HG03558 (cell line): ENCODE measurements at regions not wholly inside any gene's neighbourhood (a gene's known extent, or its start where the extent isn't known, plus 50 kb on each side); places are given as distances from the start of the nearest gene placed in this dataset.
"Not testable (repeated sequence)": the region's sequence is repeated elsewhere in the genome, so short reads cannot be mapped to it uniquely, and the experiment has no call there.

Experiments
- ATAC-seq: cut with Tn5 transposase; IDR thresholded peaks from one replicate; pipeline ENCODE4 v1.9.1; 2021; ENCODE audit warnings: moderate number of reproducible peaks; ENCODE audit not compliant: unreplicated experiment; ENCODE audit errors: extremely low read depth

DNA sequence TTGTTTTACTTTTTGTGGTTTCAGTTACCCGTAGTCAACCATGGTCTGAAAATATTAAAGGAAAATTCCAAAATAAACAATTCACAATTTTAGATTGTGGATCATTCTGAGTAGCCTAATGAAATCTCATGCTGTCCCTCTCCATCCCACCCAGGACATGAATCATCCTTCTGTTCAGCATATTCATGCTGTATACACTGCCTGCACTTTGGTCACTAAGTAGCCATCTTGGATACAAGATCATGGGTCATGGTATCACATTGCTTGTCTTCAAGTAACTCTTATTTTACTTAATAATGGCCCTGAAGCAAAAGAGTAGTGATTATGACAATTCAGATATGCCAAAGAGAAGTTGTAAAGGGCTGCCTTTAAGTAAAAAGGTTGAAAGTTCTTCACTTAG, 536.5 kb upstream of the ACO1 start:
- ATAC-seq: no peak

DNA sequence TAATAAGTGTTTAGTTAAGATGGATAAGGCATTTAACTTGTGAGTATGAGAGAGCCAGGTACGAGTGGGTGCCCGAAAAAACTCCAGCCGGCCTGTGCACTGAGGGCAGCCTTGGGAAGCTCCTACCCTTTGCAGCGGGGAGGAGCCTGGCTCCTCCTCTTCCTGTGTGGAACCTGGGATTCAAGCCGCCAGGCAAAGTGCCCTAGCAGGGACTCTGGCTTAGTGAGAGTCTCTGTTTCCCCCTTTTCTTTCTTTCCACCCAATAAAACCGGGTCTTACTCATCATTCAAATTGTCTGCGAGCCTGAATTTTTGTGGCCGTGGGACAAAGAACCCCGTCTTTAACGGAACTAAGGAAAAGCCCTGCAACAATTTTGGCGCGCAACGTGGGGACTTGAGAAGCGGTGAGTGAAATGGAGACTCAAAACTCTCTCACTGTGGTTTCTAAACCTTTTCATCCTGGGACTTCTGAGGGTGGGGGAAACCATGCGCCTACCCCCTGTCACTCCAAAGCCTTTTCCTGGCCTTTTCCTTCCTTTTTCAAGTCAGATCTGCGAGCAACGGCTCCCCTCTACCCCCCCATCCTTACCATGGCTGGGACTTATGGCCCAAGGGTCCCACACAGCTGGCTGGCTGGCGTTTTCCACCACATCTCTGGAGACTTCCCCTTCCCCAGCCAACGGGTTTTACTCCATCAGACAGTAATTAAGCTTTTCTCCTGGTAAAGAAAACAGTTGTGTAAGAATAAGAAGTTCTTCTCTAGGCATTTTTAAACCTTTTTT, 535.7 kb upstream of the ACO1 start:
- no peak for ATAC-seq

DNA sequence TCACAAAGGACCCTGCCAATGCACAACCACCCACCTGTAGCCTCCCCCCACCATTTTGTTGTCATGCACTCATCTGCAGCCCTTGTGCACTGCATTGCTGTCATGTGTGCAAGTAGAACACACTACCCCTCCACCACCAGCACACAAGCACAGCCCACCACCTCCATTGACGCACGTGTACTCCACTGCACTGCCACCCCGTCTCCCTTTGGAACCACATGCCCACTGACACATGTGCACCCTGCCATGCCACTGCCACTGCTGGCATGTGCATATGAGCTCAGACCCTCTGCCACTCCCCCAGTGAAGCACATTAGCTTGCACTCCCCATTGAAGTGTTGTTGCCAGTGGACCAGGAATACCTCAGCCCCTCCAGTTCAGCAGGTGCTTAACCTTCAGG, 530.3 kb upstream of the ACO1 start:
- no peak for ATAC-seq

DNA sequence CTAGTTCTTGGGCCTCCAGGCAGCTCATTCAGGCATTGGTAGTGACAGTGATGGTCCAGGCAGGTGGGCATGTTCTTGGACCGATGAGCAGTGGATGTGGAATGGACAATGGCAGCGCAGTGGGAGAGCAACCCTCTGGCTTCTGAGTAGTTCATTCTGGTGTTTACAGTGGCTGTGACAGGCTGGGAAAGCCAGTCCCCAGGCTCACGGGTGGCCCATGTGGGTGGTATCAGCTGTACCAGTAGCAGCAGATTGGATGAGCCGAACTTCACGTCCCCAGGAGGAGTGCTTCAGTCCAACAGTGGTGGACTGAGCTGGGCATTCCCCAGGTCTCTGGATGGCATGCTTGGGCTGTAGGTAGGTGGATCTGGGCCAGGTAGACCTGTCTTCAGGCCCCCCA, 515.6 kb upstream of the ACO1 start:
- ATAC-seq: no peak

DNA sequence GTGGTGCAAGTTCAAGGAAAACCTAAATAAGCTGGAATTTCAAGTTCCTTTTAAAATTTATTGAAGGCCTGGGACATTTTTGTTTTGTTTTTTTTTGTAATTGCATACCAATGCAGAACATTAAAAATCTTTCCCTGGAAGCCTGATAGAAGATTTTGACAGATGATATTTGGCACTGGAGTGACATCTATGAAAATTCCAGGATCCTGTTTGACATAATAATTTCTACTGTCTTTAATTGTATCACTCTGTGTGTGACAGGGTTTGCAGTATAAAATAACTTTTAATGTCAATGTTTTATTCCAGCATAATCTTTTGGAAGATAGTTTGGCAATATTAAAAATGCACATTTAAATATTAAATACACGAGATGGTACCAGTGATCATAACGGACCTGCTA, 514.2 kb upstream of the ACO1 start:
- no peak for ATAC-seq

DNA sequence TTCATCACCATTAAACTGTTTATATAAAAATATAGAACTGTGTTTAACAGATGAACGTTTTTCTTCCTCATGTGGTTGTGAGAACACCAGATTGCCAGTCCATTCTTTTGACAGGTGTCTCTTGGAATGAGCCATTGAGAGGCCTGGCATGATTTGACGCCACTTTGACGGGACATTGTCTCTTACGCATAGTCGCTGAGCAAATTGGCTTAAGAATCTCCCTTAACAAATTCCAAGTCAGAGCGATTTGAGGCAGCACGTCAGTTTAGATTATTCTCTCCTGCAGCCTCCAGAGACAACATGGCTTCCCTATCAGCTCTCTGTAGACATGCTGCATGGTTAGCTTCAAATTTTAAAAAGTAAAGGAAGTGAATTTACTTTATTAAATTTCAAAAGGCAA, 510.7 kb upstream of the ACO1 start:
- no peak for ATAC-seq

DNA sequence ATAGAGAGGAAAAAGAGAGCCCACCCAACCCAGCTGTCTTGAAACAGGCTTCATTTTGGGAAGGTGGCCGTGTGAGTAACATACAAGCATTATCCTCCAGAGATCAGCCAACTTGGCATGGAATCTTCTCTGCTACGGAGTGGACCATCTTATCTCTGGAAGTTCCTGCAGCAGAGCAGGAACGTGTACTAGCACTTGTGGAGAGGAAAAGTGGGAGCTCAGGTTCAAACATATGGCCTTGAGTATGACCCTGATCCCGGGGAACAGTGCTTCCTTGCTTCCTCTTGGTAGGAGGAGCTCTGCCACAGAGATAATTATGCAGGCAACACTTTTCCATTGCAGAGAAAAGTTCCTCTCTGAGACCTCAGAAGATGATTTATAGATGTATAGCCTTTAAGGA, 490.4 kb upstream of the ACO1 start:
- ATAC-seq: no peak

DNA sequence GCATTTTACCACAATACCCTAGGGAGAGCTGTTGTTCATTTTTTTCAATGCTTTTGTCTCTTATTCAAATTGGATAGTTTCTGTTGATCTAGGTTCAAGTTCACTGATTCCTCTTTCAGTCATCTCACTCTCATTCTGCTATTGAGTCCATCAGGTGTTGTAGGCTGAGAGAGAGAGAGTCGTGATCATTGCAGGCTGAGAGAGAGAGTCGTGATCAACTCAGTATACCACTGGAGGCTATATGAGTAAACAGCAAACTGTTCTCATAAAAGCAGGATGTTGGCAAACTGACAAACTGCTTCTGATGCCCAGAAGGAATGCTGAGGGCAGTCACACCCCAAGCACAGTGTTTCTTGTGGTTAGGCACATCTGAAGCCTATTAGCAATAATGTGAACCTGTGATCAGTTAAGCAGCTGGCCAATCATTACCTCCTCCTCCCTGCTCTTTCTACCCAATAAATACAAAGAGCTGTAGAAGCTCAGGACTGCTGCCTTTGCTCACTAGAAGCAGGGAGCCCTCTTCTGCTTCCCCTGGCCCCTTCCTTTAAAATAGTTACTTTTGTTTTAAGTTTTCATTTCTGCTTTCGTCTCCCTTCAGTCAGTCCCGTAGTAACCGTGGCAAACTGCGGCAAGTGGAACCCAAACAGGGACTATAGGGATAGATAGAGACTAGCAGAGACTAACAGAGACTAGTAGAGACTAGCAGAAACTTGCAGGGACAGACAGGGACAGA, 476.1 kb upstream of the ACO1 start:
- peak; percentile 77 for ATAC-seq

DNA sequence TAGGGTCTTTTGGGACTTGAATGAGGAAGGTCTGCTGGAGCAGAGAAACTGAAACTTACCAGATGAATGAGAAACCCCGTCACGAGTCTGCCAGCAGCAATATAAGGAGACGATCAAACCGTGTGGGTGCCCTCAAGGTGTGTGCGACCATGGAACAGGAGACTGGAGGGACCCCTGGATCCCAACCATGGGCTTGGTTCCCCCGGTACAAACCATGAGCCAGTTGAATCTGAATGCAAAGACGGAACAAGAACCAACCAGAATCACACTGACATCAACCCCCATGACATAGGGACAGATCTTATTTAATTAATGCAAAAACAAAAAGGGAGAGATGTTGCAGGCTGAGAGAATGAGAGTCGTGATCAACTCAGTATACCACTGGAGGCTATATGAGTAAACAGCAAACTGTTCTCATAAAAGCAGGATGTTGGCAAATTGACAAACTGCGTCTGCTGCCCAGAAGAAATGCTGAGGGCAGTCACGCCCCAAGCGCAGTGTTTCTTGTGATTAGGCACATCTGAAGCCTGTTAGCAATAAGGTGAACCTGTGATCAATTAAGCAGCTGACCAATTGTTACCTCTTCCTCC, 475.5 kb upstream of the ACO1 start:
- no peak for ATAC-seq

DNA sequence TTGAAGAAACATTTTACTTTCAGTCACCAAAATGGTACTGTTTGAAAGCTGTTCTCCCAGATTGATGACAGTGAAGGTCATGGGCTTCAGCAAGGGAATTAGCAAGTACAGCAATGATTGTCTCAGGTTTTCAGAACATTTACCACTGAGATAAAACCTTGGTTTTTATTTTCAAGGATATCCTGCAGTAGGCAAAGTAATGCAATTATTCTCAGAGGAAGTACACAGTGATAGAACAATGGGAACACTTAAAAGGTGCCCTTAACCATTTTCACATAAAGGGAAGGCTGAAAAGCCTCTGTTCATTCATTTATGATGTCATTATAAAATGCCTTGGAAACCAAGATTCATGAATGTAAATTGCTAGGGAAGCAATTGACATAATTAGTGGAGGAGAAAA, 471.8 kb upstream of the ACO1 start:
- ATAC-seq: no peak

DNA sequence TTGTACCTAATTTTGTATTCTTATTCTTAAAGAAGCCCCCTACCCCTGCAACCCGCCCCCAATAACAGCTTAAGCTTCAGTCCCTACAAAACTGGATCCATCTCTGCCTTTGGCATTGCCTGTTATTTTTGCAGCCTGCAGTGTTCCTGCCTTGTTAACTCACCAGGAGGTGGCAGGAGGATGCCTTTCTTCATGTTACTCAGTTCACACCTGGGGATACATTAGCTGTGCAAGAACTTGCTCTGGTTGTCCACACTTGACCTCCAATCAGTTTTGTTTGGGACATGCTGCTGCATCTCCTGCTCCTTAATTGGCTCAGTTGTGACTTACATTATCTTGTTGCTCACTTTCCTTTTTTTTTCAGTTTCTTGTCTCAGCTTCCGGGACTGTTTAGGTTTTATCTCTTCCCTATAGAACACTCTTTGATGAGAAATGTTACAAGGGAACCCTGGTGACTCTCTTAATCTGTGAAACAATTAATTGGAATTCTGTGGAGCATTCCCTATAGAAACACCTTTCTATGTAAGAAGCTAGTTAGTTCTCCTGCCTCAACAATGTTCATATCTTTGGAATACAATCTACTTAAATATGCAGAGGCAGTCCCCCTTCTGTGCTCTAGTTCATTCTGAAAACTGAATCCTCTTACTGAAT, 467.7 kb upstream of the ACO1 start:
- no peak for ATAC-seq

DNA sequence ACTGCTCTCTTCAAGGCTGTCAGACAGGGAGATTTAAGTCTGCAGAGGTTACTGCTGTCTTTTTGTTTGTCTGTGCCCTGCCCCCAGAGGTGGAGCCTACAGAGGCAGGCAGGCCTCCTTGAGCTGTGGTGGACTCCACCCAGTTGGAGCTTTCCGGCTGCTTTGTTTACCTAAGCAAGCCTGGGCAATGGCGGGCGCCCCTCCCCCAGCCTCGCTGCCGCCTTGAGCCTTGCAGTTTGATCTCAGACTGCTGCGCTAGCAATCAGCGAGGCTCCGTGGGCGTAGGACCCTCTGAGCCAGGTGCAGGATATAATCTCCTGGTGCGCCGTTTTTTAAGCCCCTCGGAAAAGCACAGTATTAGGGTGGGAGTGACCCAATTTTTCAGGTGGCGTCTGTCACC, 446.7 kb upstream of the ACO1 start:
- not testable (repeated sequence) for ATAC-seq

DNA sequence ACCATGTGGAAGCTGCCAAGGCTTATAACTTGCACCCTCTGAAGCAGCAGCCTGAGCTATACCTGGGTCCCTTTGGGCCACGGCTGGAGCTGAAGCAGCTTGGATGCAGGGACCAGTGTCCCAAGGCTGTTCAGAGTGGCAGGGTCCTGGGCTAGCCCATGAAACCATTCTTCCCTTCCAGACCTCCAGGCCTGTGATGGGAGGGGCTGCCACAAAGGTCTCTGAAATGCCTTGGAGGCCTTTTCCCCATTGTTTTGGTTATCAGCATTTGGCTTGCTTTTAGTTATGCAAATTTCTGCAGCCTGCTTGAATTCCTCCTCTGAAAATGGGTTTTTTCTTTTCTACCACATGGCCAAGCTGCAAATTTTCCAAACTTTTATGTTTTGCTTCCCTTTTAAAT, 433.7 kb upstream of the ACO1 start:
- ATAC-seq: no peak

DNA sequence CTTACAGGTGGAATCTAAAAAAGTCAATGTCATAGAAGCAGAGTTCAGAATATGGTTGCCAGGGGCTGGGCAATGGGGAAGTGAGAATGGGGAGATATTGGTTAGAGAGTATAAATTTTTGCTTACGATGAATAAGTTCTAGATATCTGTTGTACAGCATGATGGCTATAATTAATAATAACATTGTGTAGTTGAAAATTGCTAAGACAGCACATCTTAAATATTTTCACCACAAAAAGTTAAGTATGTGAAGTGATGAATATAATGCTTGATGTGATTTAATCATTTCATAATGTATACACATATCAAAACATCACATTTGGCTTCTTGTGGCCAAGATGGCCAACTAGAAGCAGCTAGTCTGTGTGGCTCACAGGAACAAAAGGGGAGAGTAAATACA, 425.9 kb upstream of the ACO1 start:
- no peak for ATAC-seq

DNA sequence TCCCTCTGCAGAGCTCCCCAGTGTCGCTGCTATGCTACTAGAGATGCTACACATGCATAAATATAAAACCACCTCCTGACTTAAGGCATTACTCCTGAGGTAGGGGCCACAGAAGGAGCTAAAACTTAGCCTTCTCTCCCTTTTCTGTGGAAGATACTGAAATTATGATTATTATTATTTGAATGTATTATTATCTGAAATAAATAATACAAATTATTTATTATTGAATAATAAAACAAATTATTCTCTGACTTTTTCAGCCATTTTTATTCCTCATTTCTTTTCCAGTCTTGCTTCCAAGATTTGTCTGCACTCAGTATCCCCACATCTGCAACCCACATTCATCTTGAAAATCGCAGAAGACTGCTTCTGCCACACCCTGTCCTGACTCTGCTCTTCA, 414.9 kb upstream of the ACO1 start:
- ATAC-seq: no peak

DNA sequence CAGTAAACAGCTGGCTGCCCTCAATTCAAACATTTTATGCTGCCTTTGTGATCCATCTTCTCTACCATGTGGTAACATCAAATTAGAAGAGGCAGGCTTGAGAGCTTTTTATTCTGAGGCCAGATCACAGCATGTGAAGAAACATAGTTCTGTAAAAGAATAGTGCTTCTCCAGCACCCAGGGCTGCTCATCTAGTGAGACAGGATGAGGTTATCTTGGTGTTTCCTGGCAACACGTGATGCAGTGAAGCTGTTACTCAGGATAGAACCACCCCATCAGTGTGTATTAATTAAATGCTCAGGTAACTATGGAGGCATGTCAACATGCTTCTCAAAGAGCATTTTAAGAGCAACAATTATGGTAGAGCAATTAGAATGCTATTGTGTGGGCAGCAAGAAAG, 400.5 kb upstream of the ACO1 start:
- ATAC-seq: no peak

DNA sequence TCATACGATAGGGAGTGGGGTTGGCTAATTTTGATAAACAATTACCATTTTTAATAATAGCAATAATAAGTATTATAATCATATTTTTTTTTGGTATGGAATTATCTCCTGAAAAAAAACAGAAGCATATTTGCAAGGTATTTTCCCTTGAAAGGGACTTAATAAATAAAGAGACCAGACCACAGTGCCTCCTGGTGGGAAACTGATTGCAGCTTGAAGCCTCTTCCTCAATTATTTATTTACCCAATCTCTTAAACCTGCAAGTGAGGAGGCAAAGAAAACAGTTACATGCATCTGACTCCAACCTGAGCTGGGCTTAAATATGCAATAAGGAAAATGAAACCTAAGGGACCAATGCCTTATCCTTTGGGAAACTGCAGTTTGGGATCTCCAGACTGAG, 388.1 kb upstream of the ACO1 start:
- no peak for ATAC-seq

DNA sequence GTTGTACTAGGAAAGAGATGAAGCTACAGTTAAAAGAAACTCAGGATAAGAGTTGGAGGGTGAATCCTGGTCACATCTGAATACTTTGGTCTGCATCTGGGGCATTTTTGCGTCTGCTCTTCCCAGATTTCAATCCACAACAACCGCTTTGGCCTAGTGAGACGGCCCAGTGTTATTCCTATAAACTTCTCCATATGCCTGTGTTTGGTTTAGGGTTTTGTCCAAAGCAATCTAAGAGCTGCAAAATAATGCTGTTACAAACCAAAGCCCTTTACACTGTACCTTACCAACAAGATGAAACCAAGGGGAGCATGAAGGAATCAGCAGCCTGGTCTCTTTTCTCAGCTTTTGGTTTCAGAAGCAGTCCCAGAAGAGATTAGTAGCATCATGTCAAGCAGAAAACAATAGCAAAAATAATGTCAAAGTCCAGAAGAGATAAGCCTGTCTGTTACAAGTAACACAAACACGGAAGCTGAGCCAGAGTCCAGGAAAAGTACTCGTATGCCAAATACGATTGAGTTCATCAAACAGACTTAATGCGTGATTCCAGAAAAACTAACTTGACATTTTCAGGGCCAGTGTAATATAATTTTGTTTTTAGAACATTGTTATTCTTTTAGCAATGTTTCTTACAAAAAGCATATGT, 379.9 kb upstream of the ACO1 start:
- ATAC-seq: no peak

DNA sequence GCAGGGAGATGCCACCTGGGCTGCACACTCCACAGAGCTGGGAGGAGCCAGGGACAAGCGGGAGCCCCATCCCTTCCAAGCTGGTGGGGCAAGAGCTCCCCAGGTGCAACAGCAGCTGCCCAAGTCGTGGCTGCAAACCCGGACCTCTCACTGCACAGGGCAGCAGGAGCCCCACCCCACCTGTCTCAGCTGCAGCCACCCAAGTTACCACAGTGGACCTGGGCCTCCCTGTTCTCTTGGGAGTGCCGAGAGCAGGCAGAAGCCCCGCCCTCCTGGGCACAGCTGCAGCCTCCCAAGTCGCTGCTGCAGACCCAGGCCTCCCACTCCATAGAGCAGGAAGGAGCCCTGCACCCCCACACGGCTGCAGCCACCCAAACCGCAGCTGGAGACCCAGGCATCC, 374.1 kb upstream of the ACO1 start:
- ATAC-seq: no peak

DNA sequence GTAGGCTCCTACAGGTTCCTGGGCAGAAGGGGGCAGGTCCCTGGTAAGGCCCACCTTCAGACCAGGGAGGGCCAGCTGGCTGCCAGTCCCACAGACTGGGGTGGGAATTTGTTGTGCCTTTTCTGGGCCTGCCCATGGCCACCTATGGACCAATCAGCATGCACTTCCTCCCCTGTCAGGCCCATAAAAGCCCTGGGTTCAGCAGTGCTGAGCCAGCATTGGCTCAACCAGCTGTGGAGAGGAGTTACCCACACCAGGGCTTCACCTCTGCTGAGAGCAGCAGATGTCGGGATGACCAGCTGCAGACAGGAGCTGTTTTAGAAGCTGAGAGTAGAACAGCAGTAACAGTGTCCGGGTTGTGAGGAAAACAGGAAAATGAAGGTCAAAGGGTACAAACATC, 373.4 kb upstream of the ACO1 start:
- ATAC-seq: no peak

DNA sequence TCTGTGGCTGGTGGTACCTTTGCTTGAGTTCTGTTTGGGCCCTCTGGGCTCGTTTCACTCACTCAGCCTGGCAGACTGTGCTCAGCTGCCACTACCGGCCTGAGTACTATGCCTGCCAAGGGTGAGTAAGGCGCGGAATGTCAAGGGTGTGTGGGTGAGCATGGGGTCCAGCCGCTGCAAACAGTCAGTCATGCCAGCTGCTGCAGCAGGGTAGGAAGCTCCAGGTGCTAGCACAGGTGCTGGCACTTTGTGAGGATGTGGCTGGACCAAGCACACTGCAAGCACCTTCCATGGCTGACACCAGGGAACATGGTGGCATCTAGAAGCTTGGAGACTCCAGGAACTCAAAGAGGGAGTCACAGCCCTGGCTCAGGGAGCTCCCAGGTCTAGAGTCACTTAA, 368.6 kb upstream of the ACO1 start:
- ATAC-seq: no peak
